Activated naive CD4-positive, alpha-beta T cell (primary cell): ENCODE measurements at regions not wholly inside any gene's neighbourhood (a gene's known extent, or its start where the extent isn't known, plus 50 kb on each side); places are given as distances from the start of the nearest gene placed in this dataset.
"Not testable (repeated sequence)": the region's sequence is repeated elsewhere in the genome, so short reads cannot be mapped to it uniquely, and the experiment has no call there.

Source experiments
- DNase-seq, 4 experiments: peaks; one replicate each; lab custom pipeline; 2025; lab: John Stamatoyannopoulos, UW

GRCh38 chr9:7342736-7343135, 456.8 kb downstream of the DMAC1 start:
- no peak for DNase-seq

GRCh38 chr9:7342229-7342628, 457.3 kb downstream of the DMAC1 start:
- no peak for DNase-seq

- no peak for DNase-seq
These were observed 458.0 kb downstream of the DMAC1 start for GRCh38 chr9:7341571-7341970.

DNA sequence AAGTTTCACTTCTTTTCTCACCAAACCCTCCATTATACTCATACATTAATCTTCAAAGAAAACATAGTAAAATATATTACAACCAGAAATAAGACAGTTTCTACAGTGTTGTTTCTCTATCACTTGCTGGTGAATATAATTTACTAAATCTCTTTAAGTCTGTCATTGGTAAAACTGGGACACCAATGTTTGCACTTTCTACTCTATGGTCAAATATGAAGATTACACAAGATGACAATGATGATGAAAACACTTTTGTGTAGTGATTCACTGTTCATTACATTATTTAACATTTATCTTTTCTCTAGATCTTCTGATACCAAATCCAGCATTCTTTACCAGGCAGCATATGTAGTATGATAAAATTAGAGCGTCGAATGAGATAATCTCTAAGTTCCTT, 459.1 kb downstream of the DMAC1 start:
- no peak for DNase-seq

GRCh38 chr9:7338586-7339281, 460.8 kb downstream of the DMAC1 start:
- DNase-seq, result no peak

- DNase-seq, result no peak
These were observed 463.1 kb downstream of the DMAC1 start for GRCh38 chr9:7336356-7337065.

DNA sequence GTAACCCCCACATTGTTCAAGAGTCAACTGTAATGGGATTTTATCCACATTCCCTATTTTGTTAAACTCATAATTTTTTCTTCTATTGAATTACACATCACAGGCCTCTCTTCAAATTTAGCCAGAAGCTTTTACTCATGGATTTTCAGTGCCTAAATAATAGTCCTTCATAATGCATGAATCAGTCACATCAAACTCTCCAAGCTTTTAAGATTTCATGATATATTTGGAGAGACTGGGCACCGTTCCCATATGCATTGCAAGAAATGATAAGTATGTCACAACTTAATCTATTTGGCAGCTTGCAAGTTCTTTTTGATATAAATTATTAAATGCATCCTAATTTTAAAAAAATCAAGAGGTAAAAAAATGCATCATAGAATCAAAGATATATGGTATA, 465.9 kb downstream of the DMAC1 start:
- DNase-seq, result no peak

DNA sequence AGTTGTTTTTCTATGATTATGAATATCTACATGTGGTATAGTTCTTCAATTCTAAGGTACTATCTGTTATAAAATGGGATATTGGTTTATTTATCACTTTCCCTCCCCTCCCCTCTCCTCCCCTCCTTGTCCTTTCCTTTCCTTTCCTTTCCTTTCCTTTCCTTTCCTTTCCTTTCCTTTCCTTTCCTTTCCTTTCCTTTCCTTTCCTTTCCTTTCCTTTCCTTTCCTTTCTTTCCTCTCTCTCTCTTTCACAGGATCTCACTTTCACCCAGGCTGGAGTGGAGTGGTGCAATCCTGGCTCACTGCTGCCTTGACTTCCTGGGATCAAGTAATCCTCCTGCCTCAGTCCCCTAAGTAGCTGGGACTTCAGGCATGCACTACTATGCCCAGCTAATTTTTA, 466.8 kb downstream of the DMAC1 start:
- DNase-seq, result no peak

GRCh38 chr9:7328453-7328852, 471.1 kb downstream of the DMAC1 start:
- no peak for DNase-seq

DNA sequence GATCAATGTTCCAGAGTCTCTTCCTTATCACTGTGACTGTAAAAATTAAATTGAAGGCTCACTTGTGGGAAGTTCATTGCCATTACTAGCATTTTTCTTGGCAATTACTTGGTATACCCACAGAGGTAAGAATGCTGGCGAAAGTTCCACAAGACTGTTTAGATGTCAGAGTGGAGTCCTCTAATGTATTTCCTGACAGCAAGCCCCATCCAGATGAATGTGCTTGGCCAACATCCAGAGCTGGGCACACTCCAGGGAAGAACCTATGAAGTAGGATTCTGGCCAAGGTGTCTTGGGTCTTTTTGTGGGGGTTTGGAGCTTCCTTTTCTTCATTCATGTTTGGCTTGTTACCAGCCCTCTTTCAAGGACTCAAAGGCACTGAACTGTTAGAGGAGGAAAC, 473.6 kb downstream of the DMAC1 start:
- no peak for DNase-seq

DNA sequence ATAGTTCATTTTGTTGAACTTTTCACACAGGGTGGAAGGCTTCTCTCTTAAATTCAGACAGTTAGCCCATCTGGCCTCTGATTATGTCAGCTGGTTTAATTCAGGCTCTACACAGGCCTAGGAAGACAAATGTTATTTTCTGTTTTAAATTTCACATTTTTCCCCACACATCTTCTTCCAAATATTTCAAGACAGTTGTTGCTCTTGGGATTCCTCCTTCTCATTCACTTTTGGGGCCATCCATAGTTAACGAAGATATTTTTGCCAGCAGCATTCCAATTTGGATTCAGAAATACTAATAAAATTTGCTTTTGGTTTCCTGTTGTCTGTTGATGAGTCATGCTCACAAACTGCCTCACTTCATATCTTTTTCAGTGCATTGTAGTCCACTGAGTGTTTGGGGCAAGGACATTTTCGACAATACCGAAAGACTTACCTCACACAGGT, 475.4 kb downstream of the DMAC1 start:
- DNase-seq, result no peak

- DNase-seq, result no peak
These were observed 478.7 kb downstream of the DMAC1 start for GRCh38 chr9:7320841-7321240.

- DNase-seq, result no peak
These were observed 479.4 kb downstream of the DMAC1 start for GRCh38 chr9:7320139-7320538.

- DNase-seq, result no peak
These were observed 480.7 kb downstream of the DMAC1 start for GRCh38 chr9:7318920-7319319.

DNA sequence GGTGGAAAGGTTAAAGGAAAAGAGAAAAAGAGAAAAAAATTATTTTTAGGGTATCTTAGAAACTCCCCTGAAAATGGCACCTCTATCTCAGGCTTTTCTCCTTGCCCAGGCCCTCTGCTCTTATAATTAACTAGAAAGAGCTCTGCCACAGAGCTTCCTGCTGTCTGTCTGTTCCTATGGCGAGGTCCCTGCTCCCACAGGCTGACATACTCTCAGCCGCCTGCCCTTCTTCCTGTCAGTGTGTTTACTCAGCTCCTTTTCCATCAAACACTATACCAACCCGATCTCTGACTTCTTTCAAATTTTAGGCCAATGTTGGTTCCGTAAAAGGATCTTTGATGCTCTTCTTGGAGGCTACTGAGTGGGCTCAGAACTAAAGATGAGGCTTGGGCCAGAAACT, 482.6 kb downstream of the DMAC1 start:
- DNase-seq, result no peak

DNA sequence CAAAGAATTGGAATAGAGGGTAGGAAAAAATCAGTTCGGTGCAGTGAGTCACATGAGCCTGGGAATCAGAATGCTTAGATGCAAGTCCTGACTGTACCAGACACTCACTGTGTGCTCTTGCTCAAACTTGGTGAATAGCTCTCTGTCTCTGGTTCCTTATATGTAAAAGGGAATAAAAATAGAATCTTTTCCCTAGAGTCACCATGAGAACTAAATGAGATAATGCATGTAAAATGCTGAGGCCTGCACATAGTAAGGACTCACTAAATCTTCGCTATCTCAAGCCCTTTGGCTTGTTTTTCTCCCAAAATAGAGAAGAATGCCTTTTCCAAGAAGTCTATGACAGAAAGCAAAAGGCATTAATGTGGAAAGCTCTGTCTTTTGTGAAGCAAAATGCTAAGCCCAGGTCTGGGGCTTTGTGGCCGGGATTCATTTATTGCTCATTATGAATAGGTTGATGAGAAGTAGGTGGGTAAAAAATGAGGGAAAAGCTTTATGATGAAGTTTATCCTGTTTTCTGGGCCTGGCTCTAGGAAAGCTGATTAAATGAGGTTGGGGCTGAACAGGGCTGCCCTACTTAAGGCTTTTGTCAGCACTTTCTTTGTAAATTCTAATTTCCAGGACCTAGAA, 483.3 kb downstream of the DMAC1 start:
- no peak for DNase-seq

DNA sequence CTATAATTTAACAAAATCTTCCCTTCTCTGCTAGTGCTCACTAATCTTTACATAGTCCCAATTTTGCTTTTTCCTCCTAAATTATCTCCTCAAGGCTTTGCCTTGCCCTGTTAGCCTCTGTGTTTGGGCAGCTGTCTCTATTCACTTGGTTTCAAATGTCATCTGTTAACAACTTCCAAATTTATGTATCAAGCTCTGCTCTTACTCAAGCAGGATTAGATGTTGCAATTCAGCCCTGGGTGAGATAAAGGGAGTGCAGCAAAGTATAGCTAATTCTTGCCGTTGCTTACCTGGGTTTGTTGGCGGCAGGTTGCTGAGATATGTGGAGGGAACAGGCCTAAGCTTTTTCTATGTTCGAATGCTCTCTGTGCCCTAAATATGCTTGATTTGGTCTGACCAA, 483.8 kb downstream of the DMAC1 start:
- no peak for DNase-seq

DNA sequence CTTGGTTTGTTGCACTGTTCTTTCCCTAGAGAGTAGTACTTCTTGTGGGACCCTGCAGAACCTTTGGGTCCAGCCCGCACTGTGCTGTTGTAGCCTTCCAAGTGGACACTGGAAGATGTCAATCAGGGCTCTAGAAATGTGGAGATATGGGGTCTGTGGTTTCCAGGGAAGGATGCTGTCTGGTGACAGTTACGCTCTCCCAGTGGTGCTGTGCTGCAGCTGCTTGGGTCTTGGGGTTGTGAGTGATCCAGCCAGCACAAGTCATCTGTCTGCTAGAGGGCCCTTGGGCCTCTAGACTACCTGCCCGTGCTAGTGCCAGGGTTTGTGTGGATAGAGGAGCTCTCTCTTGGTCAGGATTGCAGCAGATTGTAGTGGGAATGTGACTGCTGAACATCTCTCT, 484.5 kb downstream of the DMAC1 start:
- no peak for DNase-seq

- no peak for DNase-seq
These were observed 486.2 kb downstream of the DMAC1 start for GRCh38 chr9:7313389-7313788.

DNA sequence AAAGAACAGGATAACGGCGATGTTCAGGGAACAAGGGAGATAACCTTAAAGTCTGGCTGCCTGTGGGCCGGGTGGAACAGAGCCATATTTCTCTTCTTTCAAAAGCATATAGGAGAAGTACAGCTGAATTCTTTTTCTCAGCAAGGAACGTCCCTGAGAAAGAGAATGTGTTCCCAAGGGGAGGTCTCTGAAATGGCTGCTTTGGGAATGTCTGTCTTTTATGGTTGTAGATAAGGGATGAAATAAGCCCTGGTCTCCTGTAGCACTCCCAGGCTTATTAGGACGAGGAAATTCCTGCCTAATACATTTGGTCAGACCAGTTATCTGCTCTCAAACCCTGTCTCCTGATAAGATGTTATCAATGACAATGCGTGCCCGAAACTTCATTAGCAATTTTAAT, 490.5 kb downstream of the DMAC1 start:
- DNase-seq, result not testable (repeated sequence)

- DNase-seq, result no peak
These were observed 493.9 kb downstream of the DMAC1 start for GRCh38 chr9:7305677-7306076.

GRCh38 chr9:7304627-7304995, 495.0 kb downstream of the DMAC1 start:
- DNase-seq, result no peak

DNA sequence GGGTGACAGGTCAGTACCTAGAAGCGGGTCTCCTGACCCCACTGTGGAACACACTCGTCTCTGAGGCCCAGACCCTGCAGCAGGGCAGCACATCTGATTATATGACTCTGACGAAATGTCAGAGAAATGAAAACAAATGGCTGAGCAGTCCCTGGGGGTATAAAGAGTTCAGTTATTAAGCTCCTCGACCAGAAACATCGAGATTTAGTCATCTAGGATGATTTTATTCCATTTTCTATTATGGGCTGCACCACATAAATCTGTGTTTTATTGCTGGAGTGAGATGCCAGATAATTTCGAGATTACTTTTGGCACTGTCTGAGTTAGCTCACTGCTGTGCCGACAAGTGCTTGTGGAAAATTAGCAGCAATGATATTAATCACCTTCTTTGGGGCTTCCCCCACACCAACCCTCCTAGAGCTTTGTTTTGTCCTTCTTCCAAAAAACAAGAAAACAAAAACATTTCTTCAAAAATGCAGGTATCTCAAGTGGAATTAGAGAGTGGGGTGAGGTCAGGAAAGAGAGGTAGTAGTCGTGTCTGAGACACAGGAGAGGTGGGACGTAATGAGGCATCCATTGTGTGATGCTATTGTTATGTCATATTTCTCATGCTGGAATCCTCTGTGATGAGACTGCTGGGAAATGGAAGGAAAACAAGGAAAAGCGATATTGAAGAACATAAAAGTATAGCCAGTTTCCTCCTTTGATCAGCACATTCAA, 495.5 kb downstream of the DMAC1 start:
- no peak for DNase-seq
